ENCODE measurements at regions not wholly inside any gene's neighbourhood (a gene's known extent, or its start where the extent isn't known, plus 50 kb on each side); places are given as distances from the start of the nearest gene placed in this dataset.

DNA sequence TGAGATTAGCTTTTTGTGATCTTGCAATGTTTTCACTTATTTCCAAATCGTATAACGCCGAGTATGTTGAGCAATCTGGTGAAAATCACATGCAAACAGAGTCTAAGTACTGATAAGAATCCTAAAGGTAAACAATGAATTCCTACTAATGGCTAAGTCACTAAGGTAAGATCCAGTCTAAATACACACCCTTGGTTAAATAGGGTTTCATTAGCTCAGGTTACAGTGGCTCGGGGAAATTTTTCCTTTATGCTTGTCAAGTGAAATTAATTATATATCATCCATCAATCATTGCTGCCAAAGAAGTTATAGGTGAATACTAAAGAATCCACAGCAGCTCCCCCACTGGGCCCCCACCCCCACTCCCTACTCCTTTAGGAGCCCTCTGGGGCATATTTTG is 139.3 kb downstream of the SOX2 start:
- TF ChIP-seq, protein P1, sequence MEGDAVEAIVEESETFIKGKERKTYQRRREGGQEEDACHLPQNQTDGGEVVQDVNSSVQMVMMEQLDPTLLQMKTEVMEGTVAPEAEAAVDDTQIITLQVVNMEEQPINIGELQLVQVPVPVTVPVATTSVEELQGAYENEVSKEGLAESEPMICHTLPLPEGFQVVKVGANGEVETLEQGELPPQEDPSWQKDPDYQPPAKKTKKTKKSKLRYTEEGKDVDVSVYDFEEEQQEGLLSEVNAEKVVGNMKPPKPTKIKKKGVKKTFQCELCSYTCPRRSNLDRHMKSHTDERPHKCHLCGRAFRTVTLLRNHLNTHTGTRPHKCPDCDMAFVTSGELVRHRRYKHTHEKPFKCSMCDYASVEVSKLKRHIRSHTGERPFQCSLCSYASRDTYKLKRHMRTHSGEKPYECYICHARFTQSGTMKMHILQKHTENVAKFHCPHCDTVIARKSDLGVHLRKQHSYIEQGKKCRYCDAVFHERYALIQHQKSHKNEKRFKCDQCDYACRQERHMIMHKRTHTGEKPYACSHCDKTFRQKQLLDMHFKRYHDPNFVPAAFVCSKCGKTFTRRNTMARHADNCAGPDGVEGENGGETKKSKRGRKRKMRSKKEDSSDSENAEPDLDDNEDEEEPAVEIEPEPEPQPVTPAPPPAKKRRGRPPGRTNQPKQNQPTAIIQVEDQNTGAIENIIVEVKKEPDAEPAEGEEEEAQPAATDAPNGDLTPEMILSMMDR (IDR thresholded peaks at IDR 0.05), result no peak
- TF ChIP-seq POLR2A (IDR thresholded peaks at IDR 0.05), result no peak

Data from uterus (tissue), 2 donors.